HFF-Myc (cell line): ENCODE measurements at regions not wholly inside any gene's neighbourhood (a gene's known extent, or its start where the extent isn't known, plus 50 kb on each side); places are given as distances from the start of the nearest gene placed in this dataset.

Experiments
- DNase-seq: peaks from one replicate; pipeline ENCODE4 v3.0.0-alpha.2; 2011; ENCODE audit warnings: low read depth; ENCODE audit errors: extremely low read depth
- H3K4me3 ChIP-seq: replicated peaks from 2 replicates; pipeline ENCODE4 v1.5.1; 2011; ENCODE audit warnings: low read depth, mild to moderate bottlenecking, control low read depth, low read length
- CTCF ChIP-seq: IDR thresholded peaks from 2 replicates; pipeline ENCODE4 v1.5.1; 2012; ENCODE audit warnings: mild to moderate bottlenecking, low read depth, low read length, control low read depth; ENCODE audit errors: missing control alignments

- no peak for TF ChIP-seq CTCF
- no peak overlapping the region for H3K4me3 ChIP-seq
- DNase-seq = no peak
Measured at GRCh38 chrX:68910731-68911428, 82.1 kb downstream of the EFNB1 start.

GRCh38 chrX:68909945-68910344 lies 81.1 kb downstream of the EFNB1 start:
- DNase-seq = no peak
- TF ChIP-seq CTCF = no peak
- H3K4me3 ChIP-seq = no peak overlapping the region

- no peak for DNase-seq
- TF ChIP-seq CTCF = no peak
- no peak overlapping the region for H3K4me3 ChIP-seq
Measured at GRCh38 chrX:68908071-68908470, 79.2 kb downstream of the EFNB1 start.

- H3K4me3 ChIP-seq = no peak overlapping the region
- TF ChIP-seq CTCF = no peak
- no peak for DNase-seq
Measured at GRCh38 chrX:68902706-68903504, 74.1 kb downstream of the EFNB1 start.

GRCh38 chrX:68901519-68901918 lies 72.7 kb downstream of the EFNB1 start:
- no peak for DNase-seq
- TF ChIP-seq CTCF = no peak
- no peak overlapping the region for H3K4me3 ChIP-seq

GRCh38 chrX:68898598-68898997 lies 69.8 kb downstream of the EFNB1 start:
- DNase-seq = no peak
- H3K4me3 ChIP-seq = no peak overlapping the region
- no peak for TF ChIP-seq CTCF
